ENCODE measurements at regions not wholly inside any gene's neighbourhood (a gene's known extent, or its start where the extent isn't known, plus 50 kb on each side); places are given as distances from the start of the nearest gene placed in this dataset.

- TF ChIP-seq CTCF (IDR thresholded peaks at IDR 0.05), result no peak
- TF ChIP-seq POLR2AphosphoS5 (IDR thresholded peaks at IDR 0.05), result no peak
- no peak for TF ChIP-seq POLR2A (IDR thresholded peaks at IDR 0.05)
- TF ChIP-seq EP300 (IDR thresholded peaks at IDR 0.05; ENCODE audit: low read depth), result no peak
Observed at GRCh38 chr7:356087-356486, 66.1 kb downstream of the FOXL3 start.

All from transverse colon (tissue), 4 donors.